H9 (cell line): ENCODE measurements at regions not wholly inside any gene's neighbourhood (a gene's known extent, or its start where the extent isn't known, plus 50 kb on each side); places are given as distances from the start of the nearest gene placed in this dataset.

Experiments
- DNase-seq: peaks from one replicate; pipeline ENCODE4 v3.0.0-alpha.2; 2017
- H2AFZ ChIP-seq: one replicate; pipeline ENCODE4 v1.6.1; 2013; ENCODE audit warnings: mild to moderate bottlenecking, low read length, control low read depth, moderate library complexity
- H2AK5ac ChIP-seq: 2 replicates; pipeline ENCODE4 v1.6.1; 2013; ENCODE audit warnings: low read length, control low read depth, mixed read lengths; ENCODE audit not compliant: insufficient read length
- H2BK120ac ChIP-seq: one replicate; pipeline ENCODE4 v1.6.1; 2013; ENCODE audit warnings: low read depth, mild to moderate bottlenecking, low read length, control low read depth, inconsistent platforms; ENCODE audit not compliant: poor library complexity, severe bottlenecking
- H2BK12ac ChIP-seq: 2 replicates; pipeline ENCODE4 v1.6.1; 2013; ENCODE audit warnings: low read length, control low read depth, mixed read lengths, low read depth; ENCODE audit not compliant: insufficient read length
- H2BK15ac ChIP-seq: 2 replicates; pipeline ENCODE4 v1.6.1; 2013; ENCODE audit warnings: low read depth, low read length, control low read depth
- H2BK20ac ChIP-seq: one replicate; pipeline ENCODE4 v1.6.1; 2013; ENCODE audit warnings: low read depth, mild to moderate bottlenecking, low read length, control low read depth, inconsistent platforms; ENCODE audit not compliant: poor library complexity, severe bottlenecking
- H2BK5ac ChIP-seq: 2 replicates; pipeline ENCODE4 v1.6.1; 2013; ENCODE audit warnings: low read length, control low read depth, mixed read lengths; ENCODE audit not compliant: insufficient read length
- H3K14ac ChIP-seq: 2 replicates; pipeline ENCODE4 v1.6.1; 2013; ENCODE audit warnings: low read length, control low read depth; ENCODE audit not compliant: insufficient read depth
- H3K18ac ChIP-seq: 2 replicates; pipeline ENCODE4 v1.6.1; 2013; ENCODE audit warnings: low read depth, mild to moderate bottlenecking, mixed read lengths, low read length, control low read depth; ENCODE audit not compliant: insufficient read length
- H3K23ac ChIP-seq: 2 replicates; pipeline ENCODE4 v1.6.1; 2013; ENCODE audit warnings: low read length, control low read depth, mixed read lengths, low read depth; ENCODE audit not compliant: insufficient read length
- H3K23me2 ChIP-seq: 2 replicates; pipeline ENCODE4 v1.6.1; 2013; ENCODE audit warnings: low read depth, mild to moderate bottlenecking, mixed read lengths, low read length, control low read depth; ENCODE audit not compliant: insufficient read length, poor library complexity, severe bottlenecking
- H3K27ac ChIP-seq: 2 replicates; pipeline ENCODE4 v1.5.1; 2013; ENCODE audit warnings: low read length, control low read depth, mixed read lengths, low read depth; ENCODE audit not compliant: insufficient read length
- H3K27me3 ChIP-seq: 2 replicates; pipeline ENCODE4 v1.6.1; 2013; ENCODE audit warnings: low read length, control low read depth, inconsistent platforms; ENCODE audit not compliant: insufficient read depth
- H3K4ac ChIP-seq: 2 replicates; pipeline ENCODE4 v1.6.1; 2013; ENCODE audit warnings: low read depth, mild to moderate bottlenecking, control low read depth, inconsistent platforms, low read length, moderate library complexity
- H3K4me1 ChIP-seq: 2 replicates; pipeline ENCODE4 v1.6.1; 2013; ENCODE audit warnings: low read length, control low read depth, inconsistent platforms; ENCODE audit not compliant: insufficient read depth
- H3K4me2 ChIP-seq: 2 replicates; pipeline ENCODE4 v1.6.1; 2013; ENCODE audit warnings: low read length, control low read depth, mixed read lengths; ENCODE audit not compliant: insufficient read length, insufficient read depth
- H3K56ac ChIP-seq: 2 replicates; pipeline ENCODE4 v1.6.1; 2013; ENCODE audit warnings: low read depth, mild to moderate bottlenecking, mixed read lengths, low read length, control low read depth; ENCODE audit not compliant: insufficient read length
- H3K79me1 ChIP-seq: 2 replicates; pipeline ENCODE4 v1.6.1; 2013; ENCODE audit warnings: low read depth, mild to moderate bottlenecking, moderate library complexity, low read length, control low read depth, inconsistent platforms; ENCODE audit not compliant: insufficient read depth, poor library complexity, severe bottlenecking
- H3K79me2 ChIP-seq: 2 replicates; pipeline ENCODE4 v1.6.1; 2013; ENCODE audit warnings: low read length, control low read depth, inconsistent platforms; ENCODE audit not compliant: insufficient read depth
- H3K9ac ChIP-seq: 2 replicates; pipeline ENCODE4 v1.6.1; 2013; ENCODE audit warnings: low read length, control low read depth, mixed read lengths; ENCODE audit not compliant: insufficient read length; ENCODE audit errors: extremely low read depth
- H3K9me3 ChIP-seq: one replicate; pipeline ENCODE4 v1.6.1; 2013; ENCODE audit warnings: low read depth, low read length, inconsistent platforms; ENCODE audit not compliant: control insufficient read depth
- H3T11ph ChIP-seq: one replicate; pipeline ENCODE4 v1.6.1; 2013; ENCODE audit warnings: mild to moderate bottlenecking, low read length, control low read depth, inconsistent platforms
- H4K20me1 ChIP-seq: one replicate; pipeline ENCODE4 v1.6.1; 2013; ENCODE audit not compliant: control insufficient read depth, insufficient read length, insufficient read depth
- H4K5ac ChIP-seq: 2 replicates; pipeline ENCODE4 v1.6.1; 2013; ENCODE audit warnings: low read depth, mild to moderate bottlenecking, mixed read lengths, low read length, control low read depth; ENCODE audit not compliant: insufficient read length
- H4K8ac ChIP-seq: replicated peaks from 2 replicates; pipeline ENCODE4 v1.6.1; 2013; ENCODE audit warnings: low read length, control low read depth, mixed read lengths, low read depth; ENCODE audit not compliant: insufficient read length
- H4K91ac ChIP-seq: 2 replicates; pipeline ENCODE4 v1.6.1; 2013; ENCODE audit warnings: low read depth, mild to moderate bottlenecking, moderate library complexity, mixed read lengths, low read length, control low read depth; ENCODE audit not compliant: insufficient read length
- H3K27ac Mint-ChIP-seq, 3 experiments: 2 replicates in 2 of 3; 3 replicates in 1 of 3; pipeline ENCODE4 v1.8.0; 2020 to 2021; ENCODE audit warnings: mixed read lengths in 3 of 3, mild to moderate bottlenecking in 1 of 3, moderate library complexity in 1 of 3
- H3K27me3 Mint-ChIP-seq: 2 replicates; pipeline ENCODE4 v1.8.0; 2021; ENCODE audit warnings: low read depth, mild to moderate bottlenecking, moderate library complexity, mixed read lengths
- H3K36me3 Mint-ChIP-seq, 3 experiments: 2 replicates in 2 of 3; 3 replicates in 1 of 3; pipeline ENCODE4 v1.8.0; 2020 to 2021; ENCODE audit warnings: low read depth in 3 of 3, mixed read lengths in 3 of 3; ENCODE audit not compliant: insufficient read depth in 1 of 3
- H3K4me1 Mint-ChIP-seq, 2 experiments: 2 replicates each; pipeline ENCODE4 v1.8.0; 2020; ENCODE audit warnings: mixed read lengths in 2 of 2
- H3K4me3 Mint-ChIP-seq, 2 experiments: 2 replicates in 1 of 2; 3 replicates in 1 of 2; pipeline ENCODE4 v1.8.0; 2020 to 2021; ENCODE audit warnings: mild to moderate bottlenecking in 2 of 2, mixed read lengths in 2 of 2, moderate library complexity in 1 of 2
- H3K9me3 Mint-ChIP-seq, 2 experiments: 2 replicates in 1 of 2; 3 replicates in 1 of 2; pipeline ENCODE4 v1.8.0; 2020; ENCODE audit warnings: mild to moderate bottlenecking in 2 of 2, mixed read lengths in 2 of 2, moderate library complexity in 1 of 2
- WGBS: extraction: QIAGEN DNeasy Blood & Tissue Kit; methylation state at CpG from one replicate; pipeline ENCODE4 v1.1.7; 2013; ENCODE audit warnings: missing lambda C conversion rate, low lambda C conversion rate, mixed read lengths; ENCODE audit not compliant: insufficient read length; ENCODE audit errors: extremely low coverage; 5-methylcytosine and 5-hydroxymethylcytosine counted together
- TF ChIP-seq, protein P1 (sequence below): fragments of 200-600 bp; sonication (generic); conservative IDR thresholded peaks from 3 replicates; pipeline ENCODE4 v1.8.0; 2021; ENCODE audit warnings: antibody characterized with exemption, mild to moderate bottlenecking

DNA sequence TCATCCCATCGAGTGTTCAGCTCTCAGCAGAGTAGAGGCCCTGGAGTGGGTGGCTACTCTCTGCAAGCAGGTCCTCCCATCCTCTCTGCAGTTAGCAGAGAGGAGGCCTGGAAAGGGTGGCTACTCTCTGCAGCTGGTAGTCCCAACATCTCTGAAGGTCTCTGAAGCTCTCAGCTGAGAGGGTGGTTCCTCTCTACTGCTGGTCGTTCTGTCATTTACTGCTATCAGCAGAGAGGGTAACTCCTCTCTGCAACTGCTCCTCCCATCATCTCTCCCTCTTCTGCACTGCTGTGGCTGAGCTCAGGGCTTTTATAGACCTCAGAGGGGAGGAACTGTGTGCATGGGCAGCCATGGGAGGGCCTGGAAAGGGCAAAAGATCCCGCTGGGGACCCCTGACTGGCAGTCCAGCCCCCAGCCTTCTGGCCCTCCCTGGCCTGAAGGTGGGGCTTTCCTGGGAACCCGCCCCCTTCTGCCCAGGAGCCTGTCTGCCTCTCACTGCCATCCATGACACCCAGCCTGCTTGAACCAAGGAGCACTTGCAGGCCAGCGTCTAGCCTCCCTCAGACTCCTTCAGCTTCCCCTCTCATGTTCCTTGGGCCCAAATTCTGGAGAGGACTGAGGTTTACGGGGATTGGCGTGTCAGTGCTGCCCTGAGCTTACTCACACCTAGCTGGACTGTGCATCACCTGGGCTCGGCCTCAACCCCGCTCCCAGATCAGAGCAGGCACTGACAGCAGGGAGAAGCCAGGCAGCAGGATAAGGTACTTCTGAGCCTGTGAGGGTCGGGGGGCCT, 898.3 kb upstream of the NEGR1 start:
- H4K20me1 ChIP-seq: no peaks in the 10 kb centered on the region
- no peak overlapping the region for H3K18ac ChIP-seq
- H2AFZ ChIP-seq: no peak overlapping the region
- H2BK5ac ChIP-seq: no peak overlapping the region
- Mint-ChIP-seq H3K27ac (no peak overlapping the region; a peak in 1 of 7 replicates), H3K27me3 (no peaks in the 10 kb centered on the region), H3K4me1 (peaks cover 2 to 6% of the 10 kb centered on the region in 2 experiments; a peak in 3 of 4 replicates), H3K4me3 (no peak overlapping the region), H3K36me3 (peaks cover 0 to 7% (median 3%) of the 10 kb centered on the region in 3 experiments; a peak in 5 of 7 replicates), H3K9me3 (peaks cover 5 to 7% of the 10 kb centered on the region in 2 experiments; a peak in 4 of 5 replicates)
- no CpG with 5 or more reads among the region's 10 CpGs for WGBS
- no peaks in the 10 kb centered on the region for H3K23me2 ChIP-seq
- TF ChIP-seq, protein P1, sequence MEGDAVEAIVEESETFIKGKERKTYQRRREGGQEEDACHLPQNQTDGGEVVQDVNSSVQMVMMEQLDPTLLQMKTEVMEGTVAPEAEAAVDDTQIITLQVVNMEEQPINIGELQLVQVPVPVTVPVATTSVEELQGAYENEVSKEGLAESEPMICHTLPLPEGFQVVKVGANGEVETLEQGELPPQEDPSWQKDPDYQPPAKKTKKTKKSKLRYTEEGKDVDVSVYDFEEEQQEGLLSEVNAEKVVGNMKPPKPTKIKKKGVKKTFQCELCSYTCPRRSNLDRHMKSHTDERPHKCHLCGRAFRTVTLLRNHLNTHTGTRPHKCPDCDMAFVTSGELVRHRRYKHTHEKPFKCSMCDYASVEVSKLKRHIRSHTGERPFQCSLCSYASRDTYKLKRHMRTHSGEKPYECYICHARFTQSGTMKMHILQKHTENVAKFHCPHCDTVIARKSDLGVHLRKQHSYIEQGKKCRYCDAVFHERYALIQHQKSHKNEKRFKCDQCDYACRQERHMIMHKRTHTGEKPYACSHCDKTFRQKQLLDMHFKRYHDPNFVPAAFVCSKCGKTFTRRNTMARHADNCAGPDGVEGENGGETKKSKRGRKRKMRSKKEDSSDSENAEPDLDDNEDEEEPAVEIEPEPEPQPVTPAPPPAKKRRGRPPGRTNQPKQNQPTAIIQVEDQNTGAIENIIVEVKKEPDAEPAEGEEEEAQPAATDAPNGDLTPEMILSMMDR: no peak
- no peak overlapping the region for H4K91ac ChIP-seq
- H3K27ac ChIP-seq: no peak overlapping the region
- H3K4me2 ChIP-seq: no peak overlapping the region
- no peak overlapping the region for H3K4ac ChIP-seq
- no peak overlapping the region for H3K9ac ChIP-seq
- no peak overlapping the region for H3K23ac ChIP-seq
- peaks cover 2% of the 10 kb centered on the region; the same call in 1 of the 2 replicates for H3K4me1 ChIP-seq
- H2BK20ac ChIP-seq: no peak overlapping the region
- no peak overlapping the region for H3K56ac ChIP-seq
- DNase-seq: peak; percentile 47
- H4K8ac ChIP-seq: no peak overlapping the region
- no peak overlapping the region for H3K14ac ChIP-seq
- no peaks in the 10 kb centered on the region for H3K27me3 ChIP-seq
- no peak overlapping the region for H3T11ph ChIP-seq
- H4K5ac ChIP-seq: no peak overlapping the region
- H2AK5ac ChIP-seq: no peak overlapping the region
- no peak overlapping the region for H2BK15ac ChIP-seq
- H3K79me2 ChIP-seq: no peaks in the 10 kb centered on the region
- no peaks in the 10 kb centered on the region for H3K79me1 ChIP-seq
- H3K9me3 ChIP-seq: no peaks in the 10 kb centered on the region
- no peak overlapping the region for H2BK120ac ChIP-seq
- no peak overlapping the region for H2BK12ac ChIP-seq
